Stimulated activated effector memory CD8-positive, alpha-beta T cell treated with anti-CD3 and anti-CD28 coated beads, Interleukin-12 subunit alpha, Interleukin-12 subunit beta, amount 100 ng/mL, for 72 hours (primary cell): ENCODE measurements at regions not wholly inside any gene's neighbourhood (a gene's known extent, or its start where the extent isn't known, plus 50 kb on each side); places are given as distances from the start of the nearest gene placed in this dataset.

ENCODE experiments used
- ATAC-seq: fragments of 150-1000 bp; cut with Tn5 transposase; 2 replicates; pipeline ENCODE4 v1.10.0; 2021
- DNase-seq, 2 donors: peaks; one replicate each; pipeline ENCODE4 v3.0.0; 2021 to 2022; ENCODE audit warnings: low spot score in 2 of 2
- H3K27ac Mint-ChIP-seq: one replicate; pipeline ENCODE4 v1.8.0; 2022; ENCODE audit warnings: mild to moderate bottlenecking, mixed read lengths
- H3K36me3 Mint-ChIP-seq: one replicate; pipeline ENCODE4 v1.8.0; 2022; ENCODE audit warnings: mild to moderate bottlenecking, mixed read lengths
- H3K4me1 Mint-ChIP-seq: one replicate; pipeline ENCODE4 v1.8.0; 2022; ENCODE audit warnings: mixed read lengths
- H3K4me3 Mint-ChIP-seq: one replicate; pipeline ENCODE4 v1.8.0; 2022; ENCODE audit warnings: mild to moderate bottlenecking, mixed read lengths
- H3K9me3 Mint-ChIP-seq: one replicate; pipeline ENCODE4 v1.8.0; 2022; ENCODE audit warnings: mixed read lengths

DNA sequence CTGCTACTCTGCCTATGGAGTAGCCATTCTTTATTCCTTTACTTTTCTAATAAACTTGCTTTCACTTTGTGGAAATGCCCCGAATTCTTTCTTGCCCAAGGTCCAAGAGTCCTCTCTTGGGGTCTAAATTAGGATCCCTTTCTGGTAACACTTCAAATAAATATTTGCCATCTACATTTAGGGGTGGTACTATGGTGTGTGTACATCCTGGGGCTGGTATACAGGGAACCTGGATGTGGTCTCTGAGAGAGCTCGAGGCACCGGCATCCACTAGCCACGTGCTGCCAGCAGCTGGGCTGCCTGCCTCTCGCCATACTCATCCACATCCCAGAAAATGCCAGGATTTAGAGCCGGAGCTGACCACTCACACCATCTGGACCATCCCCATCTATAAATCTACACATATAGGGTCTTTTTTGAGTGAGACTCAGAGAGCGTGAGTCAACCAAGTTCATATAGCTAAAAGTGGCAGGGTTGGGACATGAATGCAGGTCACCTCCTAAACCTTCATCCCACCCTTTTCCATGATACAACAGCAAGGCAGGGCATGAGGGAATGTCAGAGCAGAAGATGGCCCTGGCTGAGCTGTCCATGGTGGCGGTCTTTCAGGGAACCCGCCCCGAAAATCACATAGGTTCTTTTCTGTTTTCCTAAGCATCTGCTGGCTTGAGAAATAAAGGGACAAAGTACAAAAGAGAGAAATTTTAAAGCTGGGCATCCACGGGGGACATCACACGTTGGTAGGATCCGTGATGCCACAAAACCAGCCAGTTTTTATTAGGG lies 76.6 kb upstream of the F3 start:
- Mint-ChIP-seq H3K36me3 (no peaks in the 10 kb centered on the region), H3K4me3 (no peak overlapping the region), H3K9me3 (peaks cover 6% of the 10 kb centered on the region), H3K4me1 (no peaks in the 10 kb centered on the region), H3K27ac (no peak overlapping the region)
- DNase-seq (no peak), ATAC-seq (no peak)

DNA sequence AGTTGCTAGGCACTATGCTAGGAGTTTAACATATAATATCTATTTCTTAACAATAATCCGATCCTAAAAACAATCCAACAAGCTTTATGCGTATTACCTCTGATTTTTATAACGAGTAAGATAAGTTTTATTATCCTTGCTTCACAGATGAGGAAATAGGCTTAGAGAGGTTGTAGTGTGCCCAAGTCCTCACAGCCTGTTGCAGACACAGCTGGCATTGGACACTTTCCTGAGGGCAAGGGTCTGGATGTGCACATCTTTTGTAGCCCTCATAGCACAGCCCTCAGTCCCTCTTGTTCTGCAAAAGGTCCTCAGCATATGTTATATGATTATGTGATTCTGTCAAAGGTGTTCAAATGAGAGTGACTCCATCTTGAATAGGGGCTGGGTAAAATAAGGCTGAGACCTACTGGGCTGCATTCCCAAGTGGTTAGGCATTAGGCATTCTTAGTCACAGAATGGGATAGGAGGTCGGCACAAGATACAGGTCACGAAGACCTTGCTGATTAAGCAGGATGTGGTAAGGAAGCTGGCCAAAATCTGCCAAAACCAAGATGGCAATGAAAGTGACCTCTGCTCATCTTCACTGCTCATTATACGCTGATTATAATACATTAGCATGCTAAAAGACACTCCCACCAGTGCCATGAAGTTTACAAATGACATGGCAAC lies 75.7 kb upstream of the F3 start:
- H3K36me3 Mint-ChIP-seq: no peaks in the 10 kb centered on the region
- peaks cover 6% of the 10 kb centered on the region for H3K9me3 Mint-ChIP-seq
- H3K27ac Mint-ChIP-seq: no peak overlapping the region
- no peak overlapping the region for H3K4me3 Mint-ChIP-seq
- no peak for ATAC-seq
- H3K4me1 Mint-ChIP-seq: no peaks in the 10 kb centered on the region
- no peak for DNase-seq

GRCh38 chr1:94616506-94616905 lies 74.9 kb upstream of the F3 start:
- no peak overlapping the region for H3K4me3 Mint-ChIP-seq
- peaks cover 6% of the 10 kb centered on the region for H3K9me3 Mint-ChIP-seq
- no peak for DNase-seq
- H3K4me1 Mint-ChIP-seq: no peaks in the 10 kb centered on the region
- H3K27ac Mint-ChIP-seq: no peak overlapping the region
- no peak for ATAC-seq
- H3K36me3 Mint-ChIP-seq: no peaks in the 10 kb centered on the region

GRCh38 chr1:94614996-94615395 lies 73.4 kb upstream of the F3 start:
- Mint-ChIP-seq H3K36me3 (no peaks in the 10 kb centered on the region), H3K27ac (no peak overlapping the region), H3K9me3 (peaks cover 6% of the 10 kb centered on the region), H3K4me3 (no peak overlapping the region), H3K4me1 (no peaks in the 10 kb centered on the region)
- DNase-seq (no peak), ATAC-seq (no peak)

GRCh38 chr1:94614168-94614815 lies 72.7 kb upstream of the F3 start:
- no peak overlapping the region for H3K4me3 Mint-ChIP-seq
- DNase-seq: no peak
- H3K36me3 Mint-ChIP-seq: no peaks in the 10 kb centered on the region
- ATAC-seq: no peak
- no peaks in the 10 kb centered on the region for H3K4me1 Mint-ChIP-seq
- H3K27ac Mint-ChIP-seq: no peak overlapping the region
- peaks cover 6% of the 10 kb centered on the region for H3K9me3 Mint-ChIP-seq

DNA sequence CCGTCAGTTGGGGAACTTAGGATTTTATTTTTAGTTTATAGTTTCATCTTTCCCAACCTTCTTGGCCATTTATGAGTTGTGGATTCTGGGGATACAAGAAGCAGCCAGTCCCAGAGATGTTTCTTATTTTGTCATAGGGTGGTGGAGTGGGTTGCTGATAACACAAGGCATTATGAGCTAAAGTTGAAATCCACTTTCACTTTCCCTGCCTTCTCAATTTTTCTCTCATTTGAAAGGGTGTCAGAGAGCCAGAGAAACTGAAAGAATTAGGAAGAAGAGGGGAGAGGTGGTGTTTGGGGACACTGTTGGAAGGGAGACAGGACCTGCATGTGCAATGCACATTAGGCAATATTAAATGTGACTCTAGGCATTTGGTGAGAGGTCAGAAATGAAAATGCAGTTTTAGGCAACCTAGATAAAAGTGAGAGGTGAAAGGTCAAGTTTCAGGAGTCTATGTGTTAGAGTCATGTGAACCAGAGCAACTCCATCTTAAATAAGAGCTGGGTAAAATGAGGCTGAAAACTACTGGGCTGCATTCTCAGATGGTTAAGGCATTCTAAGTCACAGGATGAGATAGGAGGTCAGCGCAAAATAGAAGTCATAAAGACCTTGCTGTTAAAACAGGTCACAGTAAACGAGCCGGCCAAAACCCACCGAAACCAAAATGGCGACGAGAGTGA lies 71.1 kb upstream of the F3 start:
- H3K36me3 Mint-ChIP-seq: no peaks in the 10 kb centered on the region
- no peak overlapping the region for H3K4me3 Mint-ChIP-seq
- no peak for DNase-seq
- no peak overlapping the region for H3K27ac Mint-ChIP-seq
- H3K4me1 Mint-ChIP-seq: no peaks in the 10 kb centered on the region
- no peak for ATAC-seq
- H3K9me3 Mint-ChIP-seq: no peaks in the 10 kb centered on the region

DNA sequence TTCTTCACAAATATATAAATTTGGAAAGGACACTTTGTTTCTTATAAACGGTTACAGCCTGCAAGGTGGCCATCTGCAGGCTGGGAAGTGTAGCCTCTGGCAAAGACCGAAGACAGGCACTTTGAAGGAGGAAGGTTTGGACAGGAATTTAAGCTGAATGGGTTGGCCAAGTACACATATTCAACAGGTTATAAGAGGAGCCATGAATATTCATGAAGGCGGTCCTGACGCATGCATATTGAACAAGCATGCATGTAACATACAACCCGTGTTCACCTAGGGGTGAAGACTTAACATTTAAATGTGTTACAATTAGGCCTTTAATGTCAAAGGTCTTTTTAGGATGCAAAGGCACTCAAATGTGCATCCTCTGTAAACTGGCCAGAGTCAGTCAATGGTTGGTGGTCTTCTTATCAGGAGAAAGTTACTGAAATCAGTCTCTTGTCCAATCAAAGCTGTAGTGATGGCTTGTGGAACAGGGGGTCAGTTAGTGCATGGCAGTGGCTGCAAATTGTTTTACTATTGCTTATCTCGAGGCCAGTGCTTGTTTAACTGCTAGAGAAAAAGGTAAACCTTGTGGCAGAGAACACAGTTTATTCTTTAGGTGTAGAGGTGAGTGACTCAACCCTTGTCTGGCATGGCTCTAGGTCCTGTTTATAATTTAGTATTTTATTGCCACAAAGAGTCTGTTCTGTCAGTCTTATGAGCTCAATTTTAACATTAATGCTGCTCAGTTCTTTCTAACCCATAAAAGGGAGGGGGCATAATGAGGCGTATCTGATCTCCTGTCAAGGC lies 70.3 kb upstream of the F3 start:
- no peaks in the 10 kb centered on the region for H3K36me3 Mint-ChIP-seq
- DNase-seq: no peak
- H3K9me3 Mint-ChIP-seq: no peaks in the 10 kb centered on the region
- no peak for ATAC-seq
- no peaks in the 10 kb centered on the region for H3K4me1 Mint-ChIP-seq
- no peak overlapping the region for H3K4me3 Mint-ChIP-seq
- H3K27ac Mint-ChIP-seq: no peak overlapping the region

DNA sequence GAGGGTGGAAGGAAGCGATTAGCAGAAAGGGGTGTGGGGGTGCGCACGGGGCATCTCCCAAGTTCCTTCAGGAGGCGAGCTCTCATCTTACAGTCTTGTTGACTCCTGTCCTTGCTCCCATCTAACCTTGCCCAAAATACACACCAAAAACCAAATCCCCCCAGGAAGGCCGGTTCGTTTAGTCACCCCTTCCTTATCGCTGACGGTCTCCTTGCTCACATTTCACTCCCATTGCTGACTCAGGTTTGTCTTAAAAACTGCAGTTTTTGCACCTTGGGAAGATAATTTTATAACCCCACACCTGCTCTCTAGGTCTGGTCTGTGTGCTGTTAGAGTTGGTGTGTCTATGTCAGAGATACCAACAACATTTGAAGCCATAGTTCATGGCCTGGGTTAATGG lies 68.1 kb upstream of the F3 start:
- no peak for ATAC-seq
- no peak for DNase-seq
- Mint-ChIP-seq H3K36me3 (no peaks in the 10 kb centered on the region), H3K9me3 (no peaks in the 10 kb centered on the region), H3K4me3 (no peak overlapping the region), H3K27ac (no peak overlapping the region), H3K4me1 (no peaks in the 10 kb centered on the region)

- ATAC-seq: no peak
- Mint-ChIP-seq H3K27ac (no peak overlapping the region), H3K4me3 (no peak overlapping the region), H3K9me3 (no peaks in the 10 kb centered on the region), H3K36me3 (no peaks in the 10 kb centered on the region), H3K4me1 (no peaks in the 10 kb centered on the region)
- no peak for DNase-seq
Observed at GRCh38 chr1:94608852-94609530, 67.4 kb upstream of the F3 start.

DNA sequence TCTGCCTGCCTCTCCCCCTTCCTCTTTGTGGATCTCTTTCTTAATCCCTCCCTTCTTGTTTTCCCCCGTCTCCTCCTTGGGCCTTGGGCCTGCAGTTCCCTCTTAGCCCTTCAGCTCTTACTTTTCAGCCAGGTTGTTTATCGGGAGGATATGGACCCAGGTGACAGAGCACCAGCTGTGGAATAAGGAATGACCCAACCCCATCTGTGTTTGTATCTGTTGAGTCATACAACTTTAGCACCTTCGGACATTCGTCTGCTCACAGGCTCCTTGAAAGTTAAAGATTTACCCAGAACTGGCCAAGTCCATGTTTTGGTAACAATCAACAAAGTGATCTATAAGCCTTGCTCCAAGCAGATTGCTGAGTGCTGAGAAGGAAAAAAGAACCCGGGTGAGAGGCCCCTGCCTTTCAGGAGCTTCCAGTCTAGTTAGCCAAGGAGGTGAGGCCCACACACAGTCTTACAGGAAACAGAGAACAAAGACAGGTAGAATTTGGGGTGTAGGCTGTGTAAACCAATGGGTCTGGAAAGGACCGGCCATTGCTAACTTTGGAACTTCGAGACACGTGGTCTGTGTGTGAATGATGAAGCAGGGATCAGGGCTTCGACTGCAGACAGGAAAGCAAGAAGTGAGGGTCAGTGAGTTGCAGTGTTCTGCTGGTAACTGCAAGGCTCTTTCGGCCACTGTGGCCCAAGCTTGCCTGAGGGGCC lies 66.7 kb upstream of the F3 start:
- no peak overlapping the region for H3K4me3 Mint-ChIP-seq
- DNase-seq (no peak), ATAC-seq (no peak)
- H3K9me3 Mint-ChIP-seq: no peaks in the 10 kb centered on the region
- H3K27ac Mint-ChIP-seq: no peak overlapping the region
- peaks cover 6% of the 10 kb centered on the region for H3K4me1 Mint-ChIP-seq
- no peaks in the 10 kb centered on the region for H3K36me3 Mint-ChIP-seq

- ATAC-seq: no peak
- no peaks in the 10 kb centered on the region for H3K9me3 Mint-ChIP-seq
- no peak overlapping the region for H3K27ac Mint-ChIP-seq
Observed at GRCh38 chr1:94607398-94607797, 65.8 kb upstream of the F3 start.

DNA sequence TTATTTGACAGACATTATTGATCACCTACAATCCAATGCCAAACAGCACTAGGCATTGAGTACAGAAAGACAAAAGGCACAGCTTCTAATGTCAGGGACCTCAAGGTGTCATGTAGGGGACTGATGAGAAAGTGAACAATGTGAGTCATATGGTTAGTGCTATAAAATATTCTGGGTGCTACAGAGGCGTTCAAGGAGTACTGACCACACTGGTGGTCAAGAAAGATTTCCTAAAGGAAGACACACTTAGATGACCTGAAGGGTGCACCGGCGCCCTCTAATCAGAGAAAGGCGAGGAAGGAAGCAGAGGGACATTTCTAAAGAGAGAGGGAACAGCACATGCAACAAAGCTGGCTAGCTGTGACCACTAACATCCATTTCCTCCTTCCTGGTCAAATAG lies 64.9 kb upstream of the F3 start:
- ATAC-seq: no peak
- no peak overlapping the region for H3K27ac Mint-ChIP-seq

More at GRCh38 chr1:94607398-94607797, 65.8 kb upstream of the F3 start:
- peaks cover 15% of the 10 kb centered on the region for H3K4me1 Mint-ChIP-seq
- H3K4me3 Mint-ChIP-seq: no peak overlapping the region
- DNase-seq: no peak
- no peaks in the 10 kb centered on the region for H3K36me3 Mint-ChIP-seq

GRCh38 chr1:94603663-94604062 lies 62.1 kb upstream of the F3 start:
- Mint-ChIP-seq H3K4me3 (no peak overlapping the region), H3K4me1 (peaks cover 24% of the 10 kb centered on the region), H3K9me3 (no peaks in the 10 kb centered on the region), H3K36me3 (peaks cover 3% of the 10 kb centered on the region), H3K27ac (no peak overlapping the region)
- ATAC-seq (no peak), DNase-seq (no peak)

More for the DNA sequence above, 64.9 kb upstream of the F3 start:
- Mint-ChIP-seq H3K9me3 (no peaks in the 10 kb centered on the region), H3K4me1 (peaks cover 24% of the 10 kb centered on the region), H3K36me3 (no peaks in the 10 kb centered on the region), H3K4me3 (no peak overlapping the region)
- no peak for DNase-seq
